ENCODE measurements at regions not wholly inside any gene's neighbourhood (a gene's known extent, or its start where the extent isn't known, plus 50 kb on each side); places are given as distances from the start of the nearest gene placed in this dataset.

DNA sequence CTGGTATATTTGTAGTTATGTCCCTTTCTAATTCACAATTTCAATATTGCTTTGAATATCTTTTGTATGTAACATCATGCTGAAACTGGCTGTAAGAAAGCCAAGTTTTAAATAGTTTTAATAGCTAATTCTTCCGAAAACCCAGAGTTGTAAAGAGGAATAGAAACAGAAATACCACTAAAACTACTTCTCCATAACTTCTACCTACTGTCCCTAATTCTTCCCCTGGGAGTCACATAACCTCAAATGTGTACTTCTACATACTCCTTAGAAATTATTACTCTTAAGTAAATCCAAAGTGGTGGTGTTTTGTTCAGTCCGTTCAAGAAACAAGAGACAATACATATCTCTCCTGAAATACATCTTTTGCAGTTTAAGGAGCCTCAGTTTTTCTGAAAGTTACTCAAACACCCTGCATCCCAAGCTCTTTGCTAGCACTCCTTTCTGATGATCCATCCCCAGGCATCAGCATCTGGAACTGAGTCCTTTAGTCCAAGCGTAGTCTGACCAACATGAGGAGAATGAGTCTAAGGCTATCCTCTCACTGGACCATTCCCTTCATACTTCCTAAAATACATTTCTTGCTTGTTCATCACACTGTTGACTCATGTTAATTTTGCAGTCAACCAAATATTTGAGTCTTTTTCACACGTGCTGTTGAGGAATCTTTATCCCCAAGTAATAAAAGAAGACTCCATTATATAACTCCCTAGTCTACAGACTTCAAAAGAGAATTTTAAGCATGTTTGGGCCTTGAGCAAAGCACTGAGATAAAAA lies 214.3 kb upstream of the NUDT4 start:
- no peak for DNase-seq (ENCODE audit: low spot score)
- intact Hi-C loops (cut with DNase I): no loop called here

DNA sequence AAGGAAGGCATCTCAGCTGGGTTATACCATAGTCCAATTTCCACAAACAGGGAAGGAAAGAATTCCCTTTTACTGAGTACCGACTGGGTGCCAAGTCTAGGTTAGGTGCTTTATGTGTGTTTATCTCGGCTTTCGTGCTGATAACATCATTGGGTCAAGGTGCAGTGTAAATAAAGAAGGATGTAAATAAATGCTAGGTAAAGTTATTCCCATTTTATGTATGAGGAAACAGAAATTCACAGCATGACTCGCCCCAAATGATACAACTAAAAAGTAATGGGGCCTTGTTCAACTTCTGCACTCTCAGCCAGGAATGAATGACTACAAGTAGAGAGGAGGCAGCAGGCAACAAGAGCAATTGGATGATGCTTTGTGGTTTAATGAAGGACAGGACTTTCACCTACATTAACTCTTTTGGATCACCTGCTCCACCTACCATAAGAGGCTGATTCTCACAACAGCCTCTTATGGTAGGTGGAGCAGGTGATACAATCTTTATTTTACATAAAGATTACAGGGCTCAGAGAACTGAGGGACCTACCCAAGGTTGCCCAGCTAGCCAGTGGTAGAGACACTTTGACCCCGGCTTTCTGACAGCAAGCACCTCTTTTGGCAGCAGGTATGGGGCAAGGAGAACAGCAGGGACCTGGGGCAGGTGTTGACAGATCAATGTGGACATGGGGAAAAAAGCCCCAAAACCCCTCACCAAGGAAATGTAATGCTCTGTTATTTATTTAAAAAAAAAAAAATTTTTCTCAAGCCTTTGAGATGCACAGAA lies 213.4 kb upstream of the NUDT4 start:
- DNase-seq (ENCODE audit: low spot score): no peak
- intact Hi-C loops (cut with DNase I): no loop called here

DNA sequence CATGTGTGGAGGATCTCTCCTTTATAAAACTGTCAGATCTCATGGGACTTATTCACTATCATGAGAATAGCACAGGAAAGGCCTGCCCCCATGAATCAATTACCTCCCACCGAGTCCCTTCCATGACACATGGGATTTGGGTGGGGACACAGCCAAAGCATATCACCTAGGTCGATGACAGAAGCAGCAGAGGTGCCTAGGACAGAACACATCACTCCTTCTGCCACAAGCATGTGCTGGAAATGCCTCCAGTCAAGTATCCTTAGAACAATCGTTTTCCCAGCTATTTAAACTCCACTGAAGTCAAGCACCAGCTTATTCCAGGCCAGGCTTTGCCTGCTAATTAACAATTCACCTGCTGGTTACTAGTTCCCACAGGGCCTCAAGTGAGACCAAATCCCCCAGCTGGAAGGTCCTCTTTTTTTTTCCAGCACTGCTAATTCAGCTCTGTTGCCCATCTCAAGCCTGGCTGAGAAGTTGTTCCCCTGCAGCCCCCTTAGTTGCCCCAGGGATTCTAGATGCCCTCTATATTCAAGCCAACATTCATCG lies 212.3 kb upstream of the NUDT4 start:
- DNase-seq (ENCODE audit: low spot score): no peak
- intact Hi-C loops (cut with DNase I): no loop called here

GRCh38 chr12:93166541-93167307 lies 211.0 kb upstream of the NUDT4 start:
- intact Hi-C loops (cut with DNase I): no loop called here
- no peak for DNase-seq (ENCODE audit: low spot score)

DNA sequence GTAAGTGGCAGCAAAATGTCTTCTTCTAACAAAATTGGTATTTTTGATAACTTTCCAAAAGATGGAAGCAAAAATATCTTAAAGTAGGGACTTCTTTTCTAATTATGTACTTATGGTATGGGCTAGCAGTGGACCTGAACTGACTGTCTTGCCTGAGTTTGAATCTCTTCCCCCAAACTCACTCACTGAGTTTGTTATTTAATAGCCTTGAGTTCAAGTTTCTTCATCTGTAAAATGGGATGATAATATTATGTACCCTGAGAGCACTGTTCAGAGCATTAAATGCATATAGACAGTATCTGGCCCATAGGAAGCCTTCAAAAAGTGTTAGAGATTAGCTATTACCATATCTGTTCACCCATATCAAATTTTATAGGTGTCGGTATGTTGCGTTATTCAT lies 210.4 kb upstream of the NUDT4 start:
- no peak for DNase-seq (ENCODE audit: low spot score)
- intact Hi-C loops (cut with DNase I): no loop called here

DNA sequence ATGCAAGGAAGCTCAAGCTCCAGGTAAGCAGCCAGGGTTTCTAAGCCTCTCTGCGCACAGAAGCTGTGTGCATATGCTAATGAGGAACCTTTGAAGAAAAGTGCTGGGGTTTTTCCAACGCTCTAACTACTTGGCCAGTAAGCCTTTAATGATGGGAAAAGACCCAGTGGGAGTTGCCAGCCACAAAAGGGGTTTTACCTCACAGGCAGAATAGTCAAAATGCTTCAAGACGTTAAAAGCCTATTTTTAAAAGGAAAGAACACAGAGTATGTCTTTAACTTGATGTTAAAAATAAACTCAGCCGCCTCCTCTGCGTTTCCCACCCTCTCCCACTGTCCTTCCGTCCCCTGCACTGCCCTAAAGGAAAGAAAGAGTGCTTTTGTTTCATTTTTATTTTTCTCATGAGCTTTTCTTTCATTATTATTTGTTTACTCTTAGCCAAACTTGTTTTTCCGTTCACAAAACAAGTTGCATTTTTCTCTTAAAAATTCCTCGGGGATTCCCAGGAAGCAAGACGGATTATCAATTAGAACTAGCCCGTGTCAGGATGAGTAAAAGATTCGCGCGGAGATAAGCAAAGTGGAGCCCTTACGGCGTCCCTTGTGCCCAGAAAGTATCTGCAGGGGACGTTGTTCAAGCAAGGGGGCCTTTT lies 209.8 kb upstream of the NUDT4 start:
- no peak for DNase-seq (ENCODE audit: low spot score)
- intact Hi-C loops (cut with DNase I): no loop called here

DNA sequence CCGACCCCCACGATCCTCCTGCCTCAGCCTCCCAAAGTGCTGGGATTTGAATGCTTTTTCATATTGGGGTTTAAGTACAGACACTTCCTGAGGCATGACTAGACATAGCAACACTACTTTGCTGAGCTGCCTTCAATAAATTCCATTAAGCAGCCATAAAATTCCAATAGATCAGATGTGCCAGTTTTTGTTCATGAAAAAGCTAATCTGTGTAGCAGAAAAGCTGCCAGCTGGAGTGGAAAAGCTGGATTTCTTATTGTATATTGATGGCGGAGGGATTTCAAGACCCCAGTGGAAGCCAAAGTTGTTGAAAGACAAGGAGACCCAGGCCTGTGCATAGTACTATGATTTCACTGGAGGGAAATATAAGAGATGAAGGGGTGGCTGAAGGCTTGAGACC lies 209.0 kb upstream of the NUDT4 start:
- intact Hi-C loops (cut with DNase I): loop anchor here in 1 of 2 donors (1.0 kb wide), 1 partner anchor 25 kb away; no protein-coding TSS in a partner anchor
- DNase-seq (ENCODE audit: low spot score): no peak

- intact Hi-C loops (cut with DNase I): loop anchor here in 1 of 2 donors (1.0 kb wide), 1 partner anchor 24 kb away; no protein-coding TSS in a partner anchor
- no peak for DNase-seq (ENCODE audit: low spot score)
Observed at GRCh38 chr12:93169536-93169935, 208.2 kb upstream of the NUDT4 start.

GRCh38 chr12:93170928-93171327 lies 206.8 kb upstream of the NUDT4 start:
- intact Hi-C loops (cut with DNase I): loop anchor here in 1 of 2 donors (10.0 kb wide), 1 partner anchor 204 kb away; the partner anchor contains the start of gene NUDT4

DNA sequence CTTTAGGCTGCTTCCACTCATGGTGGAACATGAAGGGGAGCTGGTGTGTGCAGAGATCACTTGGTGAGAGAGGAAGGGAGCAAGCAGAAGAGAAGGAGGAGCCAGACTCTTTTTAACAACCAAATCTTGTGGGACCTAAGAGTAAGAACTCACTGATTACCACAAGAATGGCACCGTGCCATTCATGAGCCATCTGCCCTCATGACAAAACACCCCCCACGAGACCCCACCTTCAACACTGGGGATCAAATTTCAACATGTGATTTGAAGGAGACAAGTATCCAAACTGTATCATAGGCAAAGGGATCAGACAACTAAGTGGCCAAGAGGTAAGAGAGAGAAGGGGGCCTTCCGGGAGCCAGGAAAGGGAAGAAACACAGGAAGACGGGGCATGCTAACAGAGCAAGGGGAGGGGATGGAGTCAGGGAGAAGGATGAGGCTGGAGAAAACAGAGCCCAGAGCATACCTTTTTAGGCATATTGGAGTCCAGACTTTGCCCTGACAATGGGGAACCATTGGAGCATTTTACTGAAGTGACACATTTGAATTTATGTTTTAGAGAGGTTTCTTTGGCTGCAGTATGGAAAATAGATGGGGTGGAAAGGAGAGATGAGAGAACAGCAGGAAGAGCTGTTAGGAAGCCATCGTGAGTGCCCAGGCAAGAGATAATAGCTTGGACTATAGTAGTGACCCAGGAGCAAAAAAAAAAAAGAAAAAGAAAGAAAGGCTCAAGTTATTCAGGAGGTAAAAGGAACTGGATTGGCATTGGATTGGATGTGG lies 204.4 kb upstream of the NUDT4 start:
- DNase-seq (ENCODE audit: low spot score): no peak
- intact Hi-C loops (cut with DNase I): loop anchor here in 1 of 2 donors (10.0 kb wide), 1 partner anchor 201 kb away; the partner anchor contains the start of gene NUDT4

More at GRCh38 chr12:93170928-93171327, 206.8 kb upstream of the NUDT4 start:
- no peak for DNase-seq (ENCODE audit: low spot score)

DNA sequence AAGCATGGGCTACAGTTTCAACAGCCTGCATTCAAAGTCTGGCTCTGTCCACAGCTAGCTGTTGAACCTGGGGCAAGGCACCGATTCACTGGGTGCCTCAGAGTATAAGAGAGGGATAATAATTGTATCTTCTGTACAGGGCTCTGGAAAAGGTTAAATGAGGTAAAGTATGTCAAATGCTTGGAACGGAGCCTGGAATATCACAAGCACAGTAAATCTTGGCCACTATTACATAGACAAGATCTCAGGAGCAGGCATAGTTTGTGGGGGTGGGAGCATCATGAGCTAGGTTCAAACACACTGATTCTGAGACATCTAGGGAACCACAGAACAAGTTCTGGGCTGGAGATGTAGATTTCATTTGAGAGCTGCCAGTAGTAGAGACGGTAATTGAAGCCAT lies 203.7 kb upstream of the NUDT4 start:
- no peak for DNase-seq (ENCODE audit: low spot score)
- intact Hi-C loops (cut with DNase I): loop anchor here in 1 of 2 donors (10.0 kb wide), 1 partner anchor 201 kb away; the partner anchor contains the start of gene NUDT4

DNA sequence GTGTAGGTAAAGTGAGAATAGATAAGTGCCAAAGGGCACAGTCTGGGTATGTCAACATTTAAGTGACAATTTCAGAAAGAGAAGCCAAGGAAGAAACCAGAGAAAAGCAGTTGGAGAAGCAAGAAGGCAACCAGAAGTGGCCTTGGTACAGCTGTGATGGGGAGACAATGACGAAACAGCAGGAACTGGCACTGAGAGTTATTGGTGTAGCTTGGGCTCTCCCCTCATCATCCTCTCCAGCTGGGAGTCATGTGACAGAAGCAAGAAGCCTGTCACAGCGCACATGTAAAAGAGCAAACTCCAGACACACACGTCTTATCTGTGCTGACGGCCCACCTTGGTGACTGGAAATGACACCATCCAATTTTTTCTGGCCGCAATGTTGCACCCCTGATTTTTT lies 203.3 kb upstream of the NUDT4 start:
- DNase-seq (ENCODE audit: low spot score): no peak
- intact Hi-C loops (cut with DNase I): loop anchor here in 1 of 2 donors (10.0 kb wide), 1 partner anchor 200 kb away; the partner anchor contains the start of gene NUDT4

DNA sequence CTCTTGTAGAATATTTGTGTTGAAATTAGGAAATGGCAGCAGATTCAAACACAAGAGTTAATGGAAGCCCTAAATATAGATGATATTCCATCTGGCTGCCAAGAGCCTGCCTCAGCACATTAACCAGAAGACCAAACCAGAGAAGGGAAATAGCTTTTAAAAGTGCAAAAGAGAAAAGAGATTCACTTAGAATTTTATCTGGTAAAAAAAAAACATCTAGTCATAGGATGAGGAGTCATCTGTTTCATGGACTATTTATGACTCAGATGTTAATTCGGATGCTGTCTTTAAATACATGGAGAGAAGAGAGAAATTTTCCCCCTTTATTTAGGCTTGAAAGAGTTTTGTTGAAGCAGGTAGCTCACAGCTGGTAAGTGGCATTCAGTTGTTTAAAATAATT lies 201.6 kb upstream of the NUDT4 start:
- intact Hi-C loops (cut with DNase I): loop anchor here in 1 of 2 donors (10.0 kb wide), 1 partner anchor 199 kb away; the partner anchor contains the start of gene NUDT4

DNA sequence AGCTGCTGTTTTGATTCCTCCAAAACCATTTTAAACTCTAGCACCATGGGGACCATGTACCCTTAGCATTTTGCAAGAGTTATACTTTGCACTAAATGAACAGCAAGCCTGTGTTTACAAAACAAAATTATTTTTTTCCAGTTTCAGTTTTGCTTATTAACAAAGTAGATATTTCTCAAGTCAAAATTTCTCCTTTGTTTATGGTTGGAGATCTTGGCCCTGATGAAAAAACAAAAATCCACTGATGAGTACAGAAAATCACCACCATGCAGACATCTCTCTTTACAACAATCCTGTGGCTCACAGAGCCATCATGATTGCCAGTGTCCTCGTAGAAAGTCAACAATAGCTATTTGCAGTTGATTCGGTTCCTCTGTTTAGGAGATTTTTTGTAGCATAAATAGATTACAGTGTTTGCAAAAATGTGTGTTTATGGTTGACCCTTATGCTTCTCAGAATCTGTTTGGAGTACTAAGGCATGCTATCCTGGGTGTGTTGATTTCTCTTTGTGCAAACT lies 201.1 kb upstream of the NUDT4 start:
- intact Hi-C loops (cut with DNase I): loop anchor here in 1 of 2 donors (10.0 kb wide), 1 partner anchor 198 kb away; the partner anchor contains the start of gene NUDT4

More for the DNA sequence above, 201.6 kb upstream of the NUDT4 start:
- DNase-seq (ENCODE audit: low spot score): no peak

DNA sequence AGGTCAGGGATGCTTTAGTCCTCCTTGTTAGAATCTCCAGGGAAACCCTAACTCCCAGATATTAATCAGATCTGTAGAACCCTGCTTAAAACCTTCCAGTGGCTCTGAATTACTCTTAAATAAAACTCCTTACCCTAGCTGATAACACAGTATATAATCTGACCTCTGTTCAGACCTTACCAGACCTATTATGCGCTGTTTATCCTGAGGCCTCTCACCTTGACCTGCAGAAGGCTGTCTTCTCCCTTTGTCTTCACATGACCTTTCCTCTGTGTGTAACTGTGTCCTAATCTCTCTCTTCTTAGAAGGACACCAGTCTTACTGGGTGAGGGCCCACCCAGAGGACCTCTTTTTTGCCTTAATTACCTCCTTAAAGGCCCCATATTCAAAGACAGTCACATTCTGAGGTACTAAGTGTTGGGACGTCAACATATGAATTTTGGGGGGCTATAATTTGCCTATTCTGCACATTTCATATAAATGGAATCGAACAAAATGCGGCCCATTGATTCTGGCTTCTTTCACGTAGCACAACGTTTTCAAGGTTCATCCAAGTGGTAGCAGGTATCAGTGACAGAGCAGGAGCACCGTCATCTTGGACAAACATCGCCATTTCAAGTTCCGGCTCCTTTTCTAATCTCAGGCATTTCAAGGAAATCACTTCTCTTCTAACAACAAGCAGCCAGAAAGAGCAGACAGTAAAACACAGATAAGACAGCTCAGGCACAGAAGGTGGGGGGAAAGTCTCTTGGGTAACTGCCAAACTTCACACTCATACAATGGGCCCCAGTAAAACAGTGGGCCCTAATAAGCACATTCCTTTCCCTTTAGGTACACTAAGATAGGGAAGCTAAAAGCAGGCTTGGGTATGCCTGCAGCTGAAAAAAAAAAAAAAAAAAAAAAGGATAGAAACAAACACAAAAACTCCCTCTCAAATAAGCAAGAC lies 200.2 kb upstream of the NUDT4 start:
- DNase-seq (ENCODE audit: low spot score): no peak
- intact Hi-C loops (cut with DNase I): loop anchor here in 1 of 2 donors (10.0 kb wide), 1 partner anchor 197 kb away; the partner anchor contains the start of gene NUDT4

More for the DNA sequence above, 201.1 kb upstream of the NUDT4 start:
- DNase-seq (ENCODE audit: low spot score): no peak
